ENCODE measurements at regions not wholly inside any gene's neighbourhood (a gene's known extent, or its start where the extent isn't known, plus 50 kb on each side); places are given as distances from the start of the nearest gene placed in this dataset.

DNA sequence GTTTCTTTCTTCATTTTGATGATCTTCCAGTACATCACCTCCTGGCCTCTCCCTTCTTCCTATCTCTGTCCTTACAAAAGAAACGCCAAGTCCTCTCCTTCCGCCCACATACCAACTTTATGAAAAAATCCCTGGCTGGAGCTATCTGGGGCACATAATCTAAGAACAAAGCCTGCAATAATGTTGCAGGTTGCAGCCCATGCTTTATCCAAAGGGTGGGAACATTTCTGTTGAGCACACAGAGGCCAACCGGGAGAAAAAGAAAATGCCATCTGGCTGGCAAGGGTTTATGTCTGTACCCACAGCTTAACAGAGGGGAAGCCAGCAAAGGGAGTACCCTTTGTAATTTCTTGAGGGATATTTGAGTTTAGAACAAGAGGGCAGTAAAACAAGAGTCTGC lies 409.6 kb downstream of the SOX9 start:
- Mint-ChIP-seq H3K36me3 (no peaks in the 10 kb centered on the region), H3K27me3 (peaks cover 4% of the 10 kb centered on the region), H3K9me3 (no peaks in the 10 kb centered on the region), H3K27ac (no peak overlapping the region), H3K4me3 (no peak overlapping the region), H3K4me1 (no peaks in the 10 kb centered on the region)
- Histone ChIP-seq H3K27ac (ENCODE audit: insufficient read depth, low read length, poor library complexity, severe bottlenecking) (no peak overlapping the region), H3K27me3 (ENCODE audit: control insufficient read depth, insufficient read depth, low read length) (no peaks in the 10 kb centered on the region), H3K9me3 (ENCODE audit: control insufficient read depth in 2 of 2, low read length in 2 of 2) (no peaks in the 10 kb centered on the region), H3K4me1 (ENCODE audit: control insufficient read depth, insufficient read depth, low read length, poor library complexity, severe bottlenecking) (no peaks in the 10 kb centered on the region), H3K4me3 (ENCODE audit: low read depth, low read length) (no peak overlapping the region), H3K36me3 (ENCODE audit: control insufficient read depth, insufficient read depth, low read length) (no peaks in the 10 kb centered on the region)
- DNase-seq (no peak), ATAC-seq (ENCODE audit: low read depth in 2 of 2) (no peak)

DNA sequence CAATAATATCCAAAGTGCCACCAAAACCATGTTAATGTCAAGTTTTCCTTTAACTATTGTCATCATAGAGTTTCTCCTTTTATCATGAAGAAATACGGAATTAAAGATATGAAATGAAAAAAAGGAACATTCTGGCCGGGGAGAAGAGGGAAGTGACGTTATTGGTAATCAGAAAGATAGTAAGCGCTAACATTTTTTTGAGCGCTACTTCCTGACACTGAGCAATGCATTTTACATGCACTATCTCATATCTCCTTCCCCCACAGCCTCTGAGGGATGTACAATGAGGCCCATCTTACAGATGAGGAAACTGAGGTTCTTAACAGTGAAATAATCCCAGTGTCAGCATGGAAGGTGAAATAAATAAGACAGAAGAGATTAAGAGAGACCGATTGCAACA lies 410.9 kb downstream of the SOX9 start:
- no peak overlapping the region for H3K4me3 ChIP-seq (ENCODE audit: low read depth, low read length)
- DNase-seq: no peak
- H3K4me1 ChIP-seq (ENCODE audit: control insufficient read depth, insufficient read depth, low read length, poor library complexity, severe bottlenecking): no peaks in the 10 kb centered on the region
- H3K27ac ChIP-seq (ENCODE audit: insufficient read depth, low read length, poor library complexity, severe bottlenecking): no peak overlapping the region
- ATAC-seq (ENCODE audit: low read depth in 2 of 2): no peak
- no peaks in the 10 kb centered on the region for H3K4me1 Mint-ChIP-seq
- H3K9me3 Mint-ChIP-seq: peaks cover 0 to 1% (median 0%) of the 10 kb centered on the region in 7 donors
- peaks cover 7% of the 10 kb centered on the region for H3K27me3 Mint-ChIP-seq
- no peaks in the 10 kb centered on the region for H3K36me3 ChIP-seq (ENCODE audit: control insufficient read depth, insufficient read depth, low read length)
- no peak overlapping the region for H3K4me3 Mint-ChIP-seq
- H3K27me3 ChIP-seq (ENCODE audit: control insufficient read depth, insufficient read depth, low read length): no peaks in the 10 kb centered on the region
- no peaks in the 10 kb centered on the region for H3K36me3 Mint-ChIP-seq
- no peak overlapping the region for H3K27ac Mint-ChIP-seq
- no peaks in the 10 kb centered on the region for H3K9me3 ChIP-seq (ENCODE audit: control insufficient read depth in 2 of 2, low read length in 2 of 2)

DNA sequence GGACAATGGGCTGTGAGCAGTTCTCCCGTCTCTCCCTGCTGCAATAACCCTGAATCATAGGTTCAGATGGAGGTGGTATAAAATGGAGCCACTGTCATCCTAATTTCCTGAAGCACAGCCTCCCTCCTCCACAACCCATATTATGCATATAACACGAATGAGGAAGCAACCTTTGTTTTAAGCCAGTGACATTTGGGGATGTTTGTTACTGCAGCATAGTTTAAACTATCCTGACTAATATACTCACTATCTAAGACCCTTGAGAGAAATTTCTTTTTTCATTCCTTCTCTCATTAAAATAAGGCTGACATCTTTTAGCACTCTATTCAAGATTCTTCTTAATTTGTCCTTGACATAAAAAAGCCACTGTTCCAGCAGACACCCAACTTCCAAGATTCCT lies 413.4 kb downstream of the SOX9 start:
- H3K36me3 ChIP-seq (ENCODE audit: control insufficient read depth, insufficient read depth, low read length): no peaks in the 10 kb centered on the region
- H3K4me3 ChIP-seq (ENCODE audit: low read depth, low read length): no peak overlapping the region
- Mint-ChIP-seq H3K4me1 (no peaks in the 10 kb centered on the region), H3K4me3 (no peak overlapping the region), H3K27ac (no peak overlapping the region), H3K9me3 (peaks cover 0 to 1% (median 0%) of the 10 kb centered on the region in 7 donors), H3K36me3 (no peaks in the 10 kb centered on the region), H3K27me3 (peaks cover 11% of the 10 kb centered on the region)
- DNase-seq (no peak), ATAC-seq (ENCODE audit: low read depth in 2 of 2) (no peak)
- no peaks in the 10 kb centered on the region for H3K27me3 ChIP-seq (ENCODE audit: control insufficient read depth, insufficient read depth, low read length)
- no peaks in the 10 kb centered on the region for H3K4me1 ChIP-seq (ENCODE audit: control insufficient read depth, insufficient read depth, low read length, poor library complexity, severe bottlenecking)
- H3K27ac ChIP-seq (ENCODE audit: insufficient read depth, low read length, poor library complexity, severe bottlenecking): no peak overlapping the region
- no peaks in the 10 kb centered on the region for H3K9me3 ChIP-seq (ENCODE audit: control insufficient read depth in 2 of 2, low read length in 2 of 2)

DNA sequence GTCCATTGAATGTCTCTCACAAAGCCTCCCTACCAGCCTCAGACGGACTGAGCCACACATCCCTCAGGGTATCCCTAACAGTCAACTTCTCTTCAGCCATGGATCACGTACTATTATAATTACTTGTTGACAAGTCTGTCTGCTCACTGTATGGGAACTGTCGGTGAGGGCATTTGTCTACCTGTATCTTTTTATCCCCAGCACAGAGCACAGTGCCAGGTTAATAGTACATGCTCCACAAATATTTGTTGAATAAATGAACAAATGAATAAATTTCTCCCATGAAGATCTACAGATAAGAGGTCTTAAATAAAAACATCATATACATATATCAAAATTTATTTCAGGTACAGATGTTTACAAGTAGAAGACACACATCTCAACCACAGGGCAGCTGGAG lies 414.0 kb downstream of the SOX9 start:
- Histone ChIP-seq H3K27ac (ENCODE audit: insufficient read depth, low read length, poor library complexity, severe bottlenecking) (no peak overlapping the region), H3K27me3 (ENCODE audit: control insufficient read depth, insufficient read depth, low read length) (no peaks in the 10 kb centered on the region), H3K4me3 (ENCODE audit: low read depth, low read length) (no peak overlapping the region), H3K36me3 (ENCODE audit: control insufficient read depth, insufficient read depth, low read length) (no peaks in the 10 kb centered on the region), H3K9me3 (ENCODE audit: control insufficient read depth in 2 of 2, low read length in 2 of 2) (no peaks in the 10 kb centered on the region), H3K4me1 (ENCODE audit: control insufficient read depth, insufficient read depth, low read length, poor library complexity, severe bottlenecking) (no peaks in the 10 kb centered on the region)
- no peak for DNase-seq
- peaks cover 0 to 1% (median 0%) of the 10 kb centered on the region in 7 donors for H3K9me3 Mint-ChIP-seq
- peaks cover 0 to 4% (median 0%) of the 10 kb centered on the region in 4 donors for H3K4me1 Mint-ChIP-seq
- H3K27me3 Mint-ChIP-seq: peaks cover 14% of the 10 kb centered on the region
- no peak overlapping the region for H3K27ac Mint-ChIP-seq
- H3K36me3 Mint-ChIP-seq: no peaks in the 10 kb centered on the region
- no peak for ATAC-seq (ENCODE audit: low read depth in 2 of 2)
- H3K4me3 Mint-ChIP-seq: no peak overlapping the region

DNA sequence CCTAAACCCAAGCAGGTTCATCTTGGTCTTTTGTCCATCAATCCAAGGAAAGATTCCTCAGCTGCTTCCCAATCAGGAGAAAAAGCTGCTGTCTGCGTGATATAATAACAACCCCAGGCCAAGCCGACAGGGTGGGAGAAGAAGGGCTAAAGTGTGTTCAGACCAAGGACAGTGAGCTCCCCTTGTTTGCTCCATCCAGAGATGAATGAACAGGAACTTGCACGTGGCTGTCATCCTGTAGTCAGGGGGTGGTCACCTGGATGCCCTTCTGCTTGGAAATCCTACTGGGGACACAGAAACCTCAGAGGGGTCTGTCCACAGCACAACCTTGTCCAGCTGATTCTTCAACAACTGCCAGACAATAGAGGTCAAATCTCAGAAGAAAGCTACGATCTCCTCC lies 414.5 kb downstream of the SOX9 start:
- Mint-ChIP-seq H3K9me3 (peaks cover 0 to 1% (median 0%) of the 10 kb centered on the region in 7 donors), H3K4me1 (peaks cover 0 to 7% (median 1%) of the 10 kb centered on the region in 4 donors), H3K36me3 (no peaks in the 10 kb centered on the region), H3K4me3 (no peak overlapping the region), H3K27me3 (peaks cover 14% of the 10 kb centered on the region), H3K27ac (no peak overlapping the region)
- H3K27ac ChIP-seq (ENCODE audit: insufficient read depth, low read length, poor library complexity, severe bottlenecking): no peak overlapping the region
- H3K4me1 ChIP-seq (ENCODE audit: control insufficient read depth, insufficient read depth, low read length, poor library complexity, severe bottlenecking): no peaks in the 10 kb centered on the region
- no peak for ATAC-seq (ENCODE audit: low read depth in 2 of 2)
- H3K27me3 ChIP-seq (ENCODE audit: control insufficient read depth, insufficient read depth, low read length): no peaks in the 10 kb centered on the region
- no peaks in the 10 kb centered on the region for H3K36me3 ChIP-seq (ENCODE audit: control insufficient read depth, insufficient read depth, low read length)
- no peak for DNase-seq
- no peaks in the 10 kb centered on the region for H3K9me3 ChIP-seq (ENCODE audit: control insufficient read depth in 2 of 2, low read length in 2 of 2)
- H3K4me3 ChIP-seq (ENCODE audit: low read depth, low read length): no peak overlapping the region

DNA sequence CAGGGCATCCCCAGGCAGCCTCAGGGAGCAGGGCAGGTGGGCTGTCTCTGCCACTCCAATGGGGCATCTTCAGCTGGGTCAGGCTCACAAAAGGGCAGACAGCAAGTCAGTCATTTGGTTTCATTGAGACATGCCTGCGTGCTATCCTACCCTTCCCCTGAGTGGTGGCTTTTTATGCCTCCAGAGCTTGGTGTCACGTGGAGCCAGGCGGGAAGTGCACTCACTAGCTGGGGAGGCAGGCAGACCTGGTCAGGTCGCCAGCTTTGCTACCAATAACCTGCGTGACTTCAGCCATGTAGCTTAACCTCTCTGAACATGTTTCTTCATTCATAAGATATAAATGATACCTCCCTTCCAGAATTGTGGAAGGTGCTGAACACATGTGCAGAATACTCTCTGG lies 415.0 kb downstream of the SOX9 start:
- Mint-ChIP-seq H3K4me3 (no peak overlapping the region), H3K27me3 (peaks cover 14% of the 10 kb centered on the region), H3K4me1 (peaks cover 0 to 7% (median 1%) of the 10 kb centered on the region in 4 donors), H3K27ac (no peak overlapping the region), H3K36me3 (no peaks in the 10 kb centered on the region), H3K9me3 (peaks cover 0 to 1% (median 0%) of the 10 kb centered on the region in 7 donors)
- ATAC-seq (ENCODE audit: low read depth in 2 of 2): no peak
- no peak overlapping the region for H3K27ac ChIP-seq (ENCODE audit: insufficient read depth, low read length, poor library complexity, severe bottlenecking)
- H3K4me3 ChIP-seq (ENCODE audit: low read depth, low read length): no peak overlapping the region
- no peaks in the 10 kb centered on the region for H3K4me1 ChIP-seq (ENCODE audit: control insufficient read depth, insufficient read depth, low read length, poor library complexity, severe bottlenecking)
- H3K9me3 ChIP-seq (ENCODE audit: control insufficient read depth in 2 of 2, low read length in 2 of 2): no peaks in the 10 kb centered on the region
- no peaks in the 10 kb centered on the region for H3K27me3 ChIP-seq (ENCODE audit: control insufficient read depth, insufficient read depth, low read length)
- no peak for DNase-seq
- no peaks in the 10 kb centered on the region for H3K36me3 ChIP-seq (ENCODE audit: control insufficient read depth, insufficient read depth, low read length)

DNA sequence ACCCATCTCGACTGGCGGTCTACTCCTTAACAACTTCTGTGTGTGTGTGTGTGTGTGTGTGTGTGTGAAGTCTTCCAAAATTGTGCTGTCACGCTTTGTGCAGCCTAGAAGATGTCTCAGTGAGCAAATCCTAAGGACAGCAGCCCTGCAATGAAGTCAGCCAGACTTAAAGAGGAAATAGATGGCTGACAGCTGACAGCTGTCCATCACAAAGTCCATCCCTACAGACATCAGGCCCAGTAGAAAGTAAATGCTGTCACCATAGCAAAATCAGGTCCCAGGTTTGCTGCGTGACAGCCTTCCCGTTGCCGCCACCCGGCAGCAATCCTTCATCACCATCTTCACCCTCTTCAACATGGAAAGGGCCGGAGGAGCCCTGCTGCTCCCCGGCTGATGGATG lies 416.0 kb downstream of the SOX9 start:
- Histone ChIP-seq H3K4me1 (ENCODE audit: control insufficient read depth, insufficient read depth, low read length, poor library complexity, severe bottlenecking) (no peaks in the 10 kb centered on the region), H3K27me3 (ENCODE audit: control insufficient read depth, insufficient read depth, low read length) (no peaks in the 10 kb centered on the region), H3K4me3 (ENCODE audit: low read depth, low read length) (no peak overlapping the region), H3K9me3 (ENCODE audit: control insufficient read depth in 2 of 2, low read length in 2 of 2) (no peaks in the 10 kb centered on the region), H3K27ac (ENCODE audit: insufficient read depth, low read length, poor library complexity, severe bottlenecking) (no peak overlapping the region), H3K36me3 (ENCODE audit: control insufficient read depth, insufficient read depth, low read length) (no peaks in the 10 kb centered on the region)
- ATAC-seq (ENCODE audit: low read depth in 2 of 2) (no peak), DNase-seq (no peak)
- peaks cover 0 to 7% (median 1%) of the 10 kb centered on the region in 4 donors for H3K4me1 Mint-ChIP-seq
- H3K36me3 Mint-ChIP-seq: no peaks in the 10 kb centered on the region
- H3K27ac Mint-ChIP-seq: no peak overlapping the region
- no peak overlapping the region for H3K4me3 Mint-ChIP-seq
- peaks cover 0 to 2% (median 0%) of the 10 kb centered on the region in 7 donors for H3K9me3 Mint-ChIP-seq
- H3K27me3 Mint-ChIP-seq: peaks cover 18% of the 10 kb centered on the region

DNA sequence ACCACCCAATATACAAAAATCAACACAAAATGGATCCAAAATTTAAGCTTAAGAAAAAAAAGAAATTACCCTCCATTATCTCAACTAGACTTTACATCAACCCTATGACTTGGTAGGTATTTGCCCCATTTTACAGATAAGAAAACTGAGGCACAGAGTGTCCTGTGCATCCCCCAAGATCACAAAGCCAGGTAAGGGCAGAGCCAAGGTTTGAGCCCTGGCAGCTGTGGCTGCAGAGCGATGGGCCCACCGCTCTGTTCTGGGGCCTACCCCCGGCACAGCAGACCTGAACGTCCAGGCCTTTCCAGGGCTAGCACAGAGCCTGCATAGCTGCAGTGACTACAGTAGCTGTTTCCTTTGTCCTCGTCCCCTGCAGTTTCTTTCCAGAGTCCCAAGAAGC lies 417.6 kb downstream of the SOX9 start:
- H3K27me3 ChIP-seq (ENCODE audit: control insufficient read depth, insufficient read depth, low read length): no peaks in the 10 kb centered on the region
- Mint-ChIP-seq H3K9me3 (peaks cover 0 to 2% (median 0%) of the 10 kb centered on the region in 7 donors), H3K4me1 (peaks cover 0 to 7% (median 1%) of the 10 kb centered on the region in 4 donors), H3K27me3 (peaks cover 24% of the 10 kb centered on the region), H3K4me3 (no peak overlapping the region), H3K36me3 (no peaks in the 10 kb centered on the region), H3K27ac (no peak overlapping the region)
- ATAC-seq (ENCODE audit: low read depth in 2 of 2) (no peak), DNase-seq (no peak)
- H3K9me3 ChIP-seq (ENCODE audit: control insufficient read depth in 2 of 2, low read length in 2 of 2): no peaks in the 10 kb centered on the region
- no peak overlapping the region for H3K27ac ChIP-seq (ENCODE audit: insufficient read depth, low read length, poor library complexity, severe bottlenecking)
- no peaks in the 10 kb centered on the region for H3K36me3 ChIP-seq (ENCODE audit: control insufficient read depth, insufficient read depth, low read length)
- H3K4me3 ChIP-seq (ENCODE audit: low read depth, low read length): no peak overlapping the region
- no peaks in the 10 kb centered on the region for H3K4me1 ChIP-seq (ENCODE audit: control insufficient read depth, insufficient read depth, low read length, poor library complexity, severe bottlenecking)

All from CD4-positive, CD25-positive, alpha-beta regulatory T cell (primary cell).